GM10248 (cell line): ENCODE measurements at regions not wholly inside any gene's neighbourhood (a gene's known extent, or its start where the extent isn't known, plus 50 kb on each side); places are given as distances from the start of the nearest gene placed in this dataset.
"Not testable (repeated sequence)": the region's sequence is repeated elsewhere in the genome, so short reads cannot be mapped to it uniquely, and the experiment has no call there.

Source experiments
- CTCF ChIA-PET: fragments of 300-600 bp; sonication (Branson Sonifier 250); formaldehyde crosslinking; extraction: SDS; loops from one replicate; lab custom pipeline; 2021; ENCODE audit warnings: antibody characterized with exemption; lab: Yijun Ruan, JAX
- POLR2A ChIA-PET: fragments of 350-650 bp; sonication (Branson Sonifier 250); formaldehyde crosslinking; extraction: SDS; loops from one replicate; lab custom pipeline; 2020; ENCODE audit warnings: antibody characterized with exemption; lab: Yijun Ruan, JAX
- DNase-seq: peaks from one replicate; pipeline ENCODE4 v3.0.0; 2012; ENCODE audit errors: extremely low spot score
- TF ChIP-seq, protein P1 (sequence below): IDR thresholded peaks from 2 replicates; pipeline ENCODE4 v1.5.1; 2012; ENCODE audit warnings: mild to moderate bottlenecking, low read depth; ENCODE audit errors: extremely low read depth, missing control alignments, control extremely low read depth

DNA sequence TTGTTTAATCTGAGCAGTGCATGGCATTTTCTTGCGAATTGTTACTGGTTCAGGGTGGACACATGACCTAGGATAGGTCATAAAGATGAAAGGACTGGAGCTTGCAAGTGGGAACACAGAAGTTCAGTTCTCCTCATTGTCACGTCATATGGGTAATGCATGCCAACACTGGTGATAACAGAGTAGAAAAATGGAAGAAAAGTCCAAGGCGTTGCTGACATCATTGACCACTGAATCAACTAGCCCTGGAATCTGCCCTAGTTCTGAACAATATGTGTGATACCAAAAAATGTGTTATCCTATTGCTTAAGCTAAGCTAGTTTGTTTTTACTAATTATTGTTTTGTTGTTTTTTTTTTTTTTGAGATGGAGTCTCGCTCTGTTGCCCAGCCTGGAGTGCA is 234.2 kb upstream of the MAF start:
- POLR2A ChIA-PET, result no interaction called here
- TF ChIP-seq, protein P1, sequence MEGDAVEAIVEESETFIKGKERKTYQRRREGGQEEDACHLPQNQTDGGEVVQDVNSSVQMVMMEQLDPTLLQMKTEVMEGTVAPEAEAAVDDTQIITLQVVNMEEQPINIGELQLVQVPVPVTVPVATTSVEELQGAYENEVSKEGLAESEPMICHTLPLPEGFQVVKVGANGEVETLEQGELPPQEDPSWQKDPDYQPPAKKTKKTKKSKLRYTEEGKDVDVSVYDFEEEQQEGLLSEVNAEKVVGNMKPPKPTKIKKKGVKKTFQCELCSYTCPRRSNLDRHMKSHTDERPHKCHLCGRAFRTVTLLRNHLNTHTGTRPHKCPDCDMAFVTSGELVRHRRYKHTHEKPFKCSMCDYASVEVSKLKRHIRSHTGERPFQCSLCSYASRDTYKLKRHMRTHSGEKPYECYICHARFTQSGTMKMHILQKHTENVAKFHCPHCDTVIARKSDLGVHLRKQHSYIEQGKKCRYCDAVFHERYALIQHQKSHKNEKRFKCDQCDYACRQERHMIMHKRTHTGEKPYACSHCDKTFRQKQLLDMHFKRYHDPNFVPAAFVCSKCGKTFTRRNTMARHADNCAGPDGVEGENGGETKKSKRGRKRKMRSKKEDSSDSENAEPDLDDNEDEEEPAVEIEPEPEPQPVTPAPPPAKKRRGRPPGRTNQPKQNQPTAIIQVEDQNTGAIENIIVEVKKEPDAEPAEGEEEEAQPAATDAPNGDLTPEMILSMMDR, result no peak
- no peak for DNase-seq
- CTCF ChIA-PET, result no interaction called here

- DNase-seq, CTCF ChIA-PET, POLR2A ChIA-PET: not testable (repeated sequence)
These were observed 233.5 kb upstream of the MAF start for GRCh38 chr16:79834003-79834402.

GRCh38 chr16:79833559-79833958 is 233.0 kb upstream of the MAF start:
- ChIA-PET CTCF (interaction anchor here (2.4 kb wide), 1 partner anchor 20 kb away, joined by 6 read pairs; no protein-coding TSS in a partner anchor), POLR2A (no interaction called here)
- DNase-seq, result no peak
- TF ChIP-seq, protein P1, result no peak

DNA sequence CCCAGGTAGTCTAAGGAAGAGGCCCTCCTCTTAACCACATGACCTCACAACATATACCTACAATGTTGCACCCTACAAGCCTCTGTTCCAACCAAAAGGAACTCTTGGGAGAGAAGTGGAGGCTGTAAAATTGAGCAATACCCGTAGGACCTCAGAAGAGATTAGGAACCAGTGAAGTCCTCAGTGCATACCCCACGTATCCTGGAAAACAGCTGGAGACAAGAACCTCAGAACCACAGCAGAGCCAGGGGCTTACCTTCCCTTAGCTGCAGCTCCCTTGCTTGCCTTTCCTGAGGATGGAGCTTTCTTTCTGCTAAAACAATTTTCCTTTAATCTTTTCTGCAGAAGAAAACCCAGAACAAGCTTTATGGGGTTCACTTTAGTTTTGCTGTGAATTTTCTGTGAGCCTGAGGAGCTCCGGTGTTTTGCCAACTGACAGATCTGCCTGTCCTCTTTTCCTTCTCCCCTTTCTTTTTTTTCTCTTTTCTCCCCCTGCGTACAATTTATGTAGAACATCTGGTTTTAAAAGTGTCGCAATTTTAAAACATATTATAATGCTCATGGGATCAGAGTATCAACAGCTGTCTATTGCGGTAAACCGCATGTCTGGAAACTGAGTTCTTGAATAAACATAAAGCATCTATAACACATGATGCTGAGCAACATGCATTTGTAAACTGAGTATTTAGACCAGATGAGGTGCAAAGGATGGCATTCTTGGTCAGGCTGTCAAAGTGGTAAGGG is 226.4 kb upstream of the MAF start:
- CTCF ChIA-PET, result no interaction called here

DNA sequence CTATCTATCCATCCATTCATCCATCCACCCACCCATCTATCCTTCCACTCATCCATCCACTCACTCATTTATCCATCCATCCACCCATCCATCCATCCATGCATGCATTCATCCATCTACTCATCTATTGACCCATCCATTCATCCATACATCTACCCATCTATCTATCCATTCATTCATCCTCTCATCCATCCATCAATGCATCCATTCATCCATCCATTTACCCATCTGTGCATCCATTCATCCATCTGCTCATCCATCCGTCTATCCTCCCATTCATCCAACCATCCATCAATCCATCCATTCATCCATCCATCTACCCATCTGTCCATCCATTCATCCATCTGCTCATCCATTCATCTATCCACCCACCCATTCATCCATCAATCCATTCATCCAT is 224.5 kb upstream of the MAF start:
- POLR2A ChIA-PET, result no interaction called here
- TF ChIP-seq, protein P1, result no peak
- CTCF ChIA-PET, result no interaction called here
- DNase-seq, result no peak

More for the DNA sequence above, 226.4 kb upstream of the MAF start:
- POLR2A ChIA-PET, result no interaction called here
- TF ChIP-seq, protein P1, result no peak
- DNase-seq, result no peak

DNA sequence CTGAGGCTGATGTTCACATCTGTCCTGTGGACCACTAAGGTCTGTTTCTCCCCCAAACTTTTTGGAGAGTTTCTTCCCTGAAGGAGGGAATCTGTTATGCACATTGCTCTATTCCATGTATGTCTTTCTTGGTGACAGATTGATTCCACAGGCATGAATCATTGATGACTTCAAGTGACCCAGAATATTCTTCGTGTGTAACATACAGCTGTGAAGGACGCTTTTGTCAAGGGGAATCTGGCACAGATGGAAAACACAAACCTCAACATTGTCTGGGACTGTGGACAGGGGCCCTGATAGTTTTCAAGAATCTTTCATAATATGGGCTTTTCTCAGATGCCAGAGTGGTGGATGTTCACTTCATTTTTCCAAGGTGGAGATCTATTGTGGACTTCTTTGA is 223.1 kb upstream of the MAF start:
- POLR2A ChIA-PET, result no interaction called here
- TF ChIP-seq, protein P1, result no peak
- CTCF ChIA-PET, result interaction anchor here (1.4 to 1.5 kb wide), 2 partner anchors 10 to 22 kb away, joined by 3 read pairs; no protein-coding TSS in a partner anchor
- no peak for DNase-seq

GRCh38 chr16:79821911-79822310 is 221.4 kb upstream of the MAF start:
- ChIA-PET CTCF (no interaction called here), POLR2A (no interaction called here)
- TF ChIP-seq, protein P1, result no peak
- no peak for DNase-seq
